Panc1 (cell line): ENCODE measurements at regions not wholly inside any gene's neighbourhood (a gene's known extent, or its start where the extent isn't known, plus 50 kb on each side); places are given as distances from the start of the nearest gene placed in this dataset.

Source experiments
- TF ChIP-seq, protein P1 (sequence below), 2 experiments: IDR thresholded peaks; 2 replicates each; pipeline ENCODE4 v1.6.1; 2011 to 2012; ENCODE audit warnings: low read depth in 2 of 2, control low read depth in 1 of 2, low read length in 1 of 2, mild to moderate bottlenecking in 1 of 2, moderate library complexity in 1 of 2; ENCODE audit not compliant: insufficient read depth in 1 of 2
- TF ChIP-seq, protein P2 (sequence below): fragments of 450-650 bp; IDR thresholded peaks from 2 replicates; pipeline ENCODE4 v1.5.1; 2017; ENCODE audit warnings: mild to moderate bottlenecking

DNA sequence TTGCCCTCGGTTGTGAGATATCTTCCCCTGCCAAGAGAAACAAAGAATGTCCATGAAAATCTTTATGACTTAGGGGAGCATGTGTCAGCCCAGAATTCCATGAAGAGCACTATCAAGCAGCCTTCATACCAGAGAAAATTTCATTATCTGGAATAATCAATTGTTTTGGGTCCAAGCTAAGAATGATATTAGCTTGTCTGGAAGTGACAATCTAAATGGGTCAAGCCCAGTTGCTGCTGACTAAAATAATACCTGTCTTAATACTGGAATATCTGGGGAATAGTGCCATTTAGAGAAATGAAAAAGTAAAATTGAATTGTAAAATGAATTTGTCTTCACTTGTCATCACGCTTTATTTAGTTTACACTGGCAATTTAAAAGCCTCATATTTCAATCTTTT lies 407.4 kb downstream of the PLA2G4A start:
- TF ChIP-seq, protein P1, sequence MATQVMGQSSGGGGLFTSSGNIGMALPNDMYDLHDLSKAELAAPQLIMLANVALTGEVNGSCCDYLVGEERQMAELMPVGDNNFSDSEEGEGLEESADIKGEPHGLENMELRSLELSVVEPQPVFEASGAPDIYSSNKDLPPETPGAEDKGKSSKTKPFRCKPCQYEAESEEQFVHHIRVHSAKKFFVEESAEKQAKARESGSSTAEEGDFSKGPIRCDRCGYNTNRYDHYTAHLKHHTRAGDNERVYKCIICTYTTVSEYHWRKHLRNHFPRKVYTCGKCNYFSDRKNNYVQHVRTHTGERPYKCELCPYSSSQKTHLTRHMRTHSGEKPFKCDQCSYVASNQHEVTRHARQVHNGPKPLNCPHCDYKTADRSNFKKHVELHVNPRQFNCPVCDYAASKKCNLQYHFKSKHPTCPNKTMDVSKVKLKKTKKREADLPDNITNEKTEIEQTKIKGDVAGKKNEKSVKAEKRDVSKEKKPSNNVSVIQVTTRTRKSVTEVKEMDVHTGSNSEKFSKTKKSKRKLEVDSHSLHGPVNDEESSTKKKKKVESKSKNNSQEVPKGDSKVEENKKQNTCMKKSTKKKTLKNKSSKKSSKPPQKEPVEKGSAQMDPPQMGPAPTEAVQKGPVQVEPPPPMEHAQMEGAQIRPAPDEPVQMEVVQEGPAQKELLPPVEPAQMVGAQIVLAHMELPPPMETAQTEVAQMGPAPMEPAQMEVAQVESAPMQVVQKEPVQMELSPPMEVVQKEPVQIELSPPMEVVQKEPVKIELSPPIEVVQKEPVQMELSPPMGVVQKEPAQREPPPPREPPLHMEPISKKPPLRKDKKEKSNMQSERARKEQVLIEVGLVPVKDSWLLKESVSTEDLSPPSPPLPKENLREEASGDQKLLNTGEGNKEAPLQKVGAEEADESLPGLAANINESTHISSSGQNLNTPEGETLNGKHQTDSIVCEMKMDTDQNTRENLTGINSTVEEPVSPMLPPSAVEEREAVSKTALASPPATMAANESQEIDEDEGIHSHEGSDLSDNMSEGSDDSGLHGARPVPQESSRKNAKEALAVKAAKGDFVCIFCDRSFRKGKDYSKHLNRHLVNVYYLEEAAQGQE (IDR thresholded peaks at IDR 0.05; ENCODE audit: insufficient read depth in 1 of 2, low read depth in 2 of 2, low read length in 1 of 2): no peak
- TF ChIP-seq, protein P2, sequence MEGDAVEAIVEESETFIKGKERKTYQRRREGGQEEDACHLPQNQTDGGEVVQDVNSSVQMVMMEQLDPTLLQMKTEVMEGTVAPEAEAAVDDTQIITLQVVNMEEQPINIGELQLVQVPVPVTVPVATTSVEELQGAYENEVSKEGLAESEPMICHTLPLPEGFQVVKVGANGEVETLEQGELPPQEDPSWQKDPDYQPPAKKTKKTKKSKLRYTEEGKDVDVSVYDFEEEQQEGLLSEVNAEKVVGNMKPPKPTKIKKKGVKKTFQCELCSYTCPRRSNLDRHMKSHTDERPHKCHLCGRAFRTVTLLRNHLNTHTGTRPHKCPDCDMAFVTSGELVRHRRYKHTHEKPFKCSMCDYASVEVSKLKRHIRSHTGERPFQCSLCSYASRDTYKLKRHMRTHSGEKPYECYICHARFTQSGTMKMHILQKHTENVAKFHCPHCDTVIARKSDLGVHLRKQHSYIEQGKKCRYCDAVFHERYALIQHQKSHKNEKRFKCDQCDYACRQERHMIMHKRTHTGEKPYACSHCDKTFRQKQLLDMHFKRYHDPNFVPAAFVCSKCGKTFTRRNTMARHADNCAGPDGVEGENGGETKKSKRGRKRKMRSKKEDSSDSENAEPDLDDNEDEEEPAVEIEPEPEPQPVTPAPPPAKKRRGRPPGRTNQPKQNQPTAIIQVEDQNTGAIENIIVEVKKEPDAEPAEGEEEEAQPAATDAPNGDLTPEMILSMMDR: no peak
